SU-DHL-6 (cell line): ENCODE measurements at regions not wholly inside any gene's neighbourhood (a gene's known extent, or its start where the extent isn't known, plus 50 kb on each side); places are given as distances from the start of the nearest gene placed in this dataset.

Experiments used
- EZH2phosphoT487 ChIP-seq: fragments of 200-600 bp; sonication (generic), shearing (Covaris generic); conservative IDR thresholded peaks from 2 replicates; pipeline ENCODE4 v1.6.1; 2018; ENCODE audit warnings: mild to moderate bottlenecking, antibody characterized with exemption, low read length, moderate library complexity, mixed read lengths
- TF ChIP-seq, protein P1 (sequence below): fragments of 200-600 bp; sonication (generic); IDR thresholded peaks from one replicate; pipeline ENCODE4 v1.5.1; 2017; ENCODE audit warnings: antibody characterized with exemption, mild to moderate bottlenecking, low read length, moderate library complexity; ENCODE audit not compliant: insufficient read depth, poor library complexity, severe bottlenecking

DNA sequence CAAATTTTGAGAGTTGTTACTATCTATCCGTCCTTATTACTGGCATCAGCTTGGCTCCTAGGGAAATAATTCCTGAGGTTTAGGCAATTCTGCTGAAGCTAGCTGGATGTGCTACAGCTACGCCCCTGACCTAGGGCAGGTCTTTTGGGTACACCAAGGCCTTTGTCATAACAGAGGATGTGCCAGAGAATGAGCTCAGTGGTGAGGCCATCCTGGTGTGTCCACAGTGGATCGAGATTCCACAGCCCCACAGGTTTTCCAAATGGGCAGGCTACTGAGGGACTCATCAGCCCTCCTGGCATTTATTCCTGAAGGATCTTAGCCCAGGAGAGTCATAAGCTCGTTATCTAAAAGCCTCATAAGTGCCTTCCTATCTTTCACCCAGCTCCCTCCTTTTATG is 475.2 kb upstream of the USP24 start:
- TF ChIP-seq, protein P1, sequence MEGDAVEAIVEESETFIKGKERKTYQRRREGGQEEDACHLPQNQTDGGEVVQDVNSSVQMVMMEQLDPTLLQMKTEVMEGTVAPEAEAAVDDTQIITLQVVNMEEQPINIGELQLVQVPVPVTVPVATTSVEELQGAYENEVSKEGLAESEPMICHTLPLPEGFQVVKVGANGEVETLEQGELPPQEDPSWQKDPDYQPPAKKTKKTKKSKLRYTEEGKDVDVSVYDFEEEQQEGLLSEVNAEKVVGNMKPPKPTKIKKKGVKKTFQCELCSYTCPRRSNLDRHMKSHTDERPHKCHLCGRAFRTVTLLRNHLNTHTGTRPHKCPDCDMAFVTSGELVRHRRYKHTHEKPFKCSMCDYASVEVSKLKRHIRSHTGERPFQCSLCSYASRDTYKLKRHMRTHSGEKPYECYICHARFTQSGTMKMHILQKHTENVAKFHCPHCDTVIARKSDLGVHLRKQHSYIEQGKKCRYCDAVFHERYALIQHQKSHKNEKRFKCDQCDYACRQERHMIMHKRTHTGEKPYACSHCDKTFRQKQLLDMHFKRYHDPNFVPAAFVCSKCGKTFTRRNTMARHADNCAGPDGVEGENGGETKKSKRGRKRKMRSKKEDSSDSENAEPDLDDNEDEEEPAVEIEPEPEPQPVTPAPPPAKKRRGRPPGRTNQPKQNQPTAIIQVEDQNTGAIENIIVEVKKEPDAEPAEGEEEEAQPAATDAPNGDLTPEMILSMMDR, result no peak
- no peak for TF ChIP-seq EZH2phosphoT487
